ENCODE measurements at regions not wholly inside any gene's neighbourhood (a gene's known extent, or its start where the extent isn't known, plus 50 kb on each side); places are given as distances from the start of the nearest gene placed in this dataset.

- TF ChIP-seq CTCF (IDR thresholded peaks at IDR 0.05), result no peak
- no peak for TF ChIP-seq POLR2A (IDR thresholded peaks at IDR 0.05)
- no peak for TF ChIP-seq EP300 (IDR thresholded peaks at IDR 0.05)
Observed at GRCh38 chr15:35243758-35244157, 158.7 kb upstream of the NANOGP8 start.

All from ovary (tissue), 3 donors.